ENCODE measurements at regions not wholly inside any gene's neighbourhood (a gene's known extent, or its start where the extent isn't known, plus 50 kb on each side); places are given as distances from the start of the nearest gene placed in this dataset.

- no peak for DNase-seq
Measured at GRCh38 chr3:16810593-16811367, 74.0 kb upstream of the PLCL2 start.

DNA sequence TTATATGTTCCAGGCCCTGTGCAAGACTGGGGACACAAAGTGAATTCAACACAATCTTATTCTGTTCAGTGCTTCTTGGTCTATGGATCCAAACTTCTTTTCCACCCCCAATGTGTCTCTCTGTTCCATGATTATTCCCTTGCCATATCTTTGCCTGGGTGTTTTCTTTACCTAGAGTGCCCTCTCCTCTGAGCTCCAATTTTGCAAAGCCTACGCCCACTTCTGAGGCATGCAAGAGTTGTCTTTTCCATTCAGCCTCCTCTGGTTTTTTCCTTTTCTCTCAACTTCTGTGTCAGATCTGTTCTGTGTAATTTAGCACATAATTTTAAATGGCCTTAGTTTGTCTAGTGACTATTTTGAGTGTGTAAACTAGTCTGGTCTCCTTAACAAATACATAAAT, 72.8 kb upstream of the PLCL2 start:
- DNase-seq = no peak

DNA sequence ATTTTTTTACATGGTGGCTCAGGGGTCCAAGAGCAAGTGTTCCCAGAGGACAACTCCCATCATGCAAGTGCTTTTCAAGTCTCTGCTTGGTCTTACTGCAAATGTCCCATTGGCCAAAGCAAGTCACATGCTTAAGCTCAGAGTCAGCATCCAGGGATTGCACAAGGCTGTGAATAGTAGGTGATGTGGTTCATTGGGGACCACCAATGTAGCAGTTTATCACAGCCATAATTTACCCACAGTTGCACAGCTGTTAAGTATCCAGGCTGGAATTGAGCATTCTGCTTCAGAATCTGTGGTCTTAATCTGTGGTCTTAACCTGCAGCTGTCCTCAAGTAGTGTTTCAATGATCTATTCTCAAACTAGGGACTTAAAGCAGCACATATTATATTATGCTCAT, 71.4 kb upstream of the PLCL2 start:
- DNase-seq = no peak

DNA sequence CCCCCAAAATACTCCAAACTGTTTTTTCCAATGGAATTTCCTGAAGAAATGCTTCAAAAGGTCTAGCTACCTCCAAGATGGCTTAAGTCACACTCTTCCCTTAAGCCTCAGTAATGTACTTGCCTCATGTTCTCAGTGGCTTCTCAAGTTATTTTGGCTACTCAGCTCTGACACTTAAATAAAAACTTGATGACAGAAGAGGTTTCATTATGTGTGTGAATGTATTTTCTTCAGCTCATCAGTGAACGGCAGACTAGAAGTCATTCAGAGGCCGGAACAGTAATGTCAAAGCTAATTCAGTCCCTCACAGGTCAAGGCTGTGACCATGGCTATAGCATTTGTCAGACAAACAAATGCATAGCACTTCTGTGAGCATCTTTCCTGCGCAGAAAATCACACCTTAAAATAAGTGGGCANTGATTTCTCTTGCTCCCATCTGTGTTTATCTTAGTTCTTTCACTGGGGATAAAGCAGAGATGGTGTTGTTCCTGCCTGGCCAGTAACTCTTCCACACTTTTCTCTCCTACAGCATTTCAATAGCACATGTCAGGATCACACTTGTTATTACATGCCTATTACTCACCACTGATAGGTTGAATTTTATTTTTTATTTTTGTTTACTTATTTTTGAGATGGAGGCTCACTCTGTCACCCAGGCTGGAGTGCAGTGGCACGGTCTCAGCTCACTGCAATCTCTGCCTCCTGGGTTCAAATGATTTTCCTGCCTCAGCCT, 68.5 kb upstream of the PLCL2 start:
- no peak for DNase-seq

DNA sequence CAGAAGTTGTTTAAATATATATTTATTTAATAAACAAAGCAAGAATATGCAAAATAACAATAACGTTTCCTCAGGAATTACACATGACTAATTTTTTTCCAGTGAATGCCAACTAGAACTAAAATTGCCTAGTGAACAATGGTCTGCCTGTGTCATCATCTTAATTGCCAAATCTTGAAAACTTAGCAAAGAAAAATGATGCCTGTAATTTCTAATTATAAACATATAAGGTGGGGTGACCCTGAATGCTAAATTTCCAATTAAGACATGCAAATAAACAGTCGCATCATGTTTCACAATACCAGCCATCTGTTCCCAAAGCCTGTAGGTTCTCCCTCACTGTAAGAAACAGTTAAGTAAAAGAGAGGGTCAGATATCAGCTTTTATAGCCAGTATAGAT, 67.6 kb upstream of the PLCL2 start:
- no peak for DNase-seq

- DNase-seq = no peak
Measured at GRCh38 chr3:16818194-16818593, 66.6 kb upstream of the PLCL2 start.

GRCh38 chr3:16818945-16819344, 65.8 kb upstream of the PLCL2 start:
- DNase-seq = no peak

DNA sequence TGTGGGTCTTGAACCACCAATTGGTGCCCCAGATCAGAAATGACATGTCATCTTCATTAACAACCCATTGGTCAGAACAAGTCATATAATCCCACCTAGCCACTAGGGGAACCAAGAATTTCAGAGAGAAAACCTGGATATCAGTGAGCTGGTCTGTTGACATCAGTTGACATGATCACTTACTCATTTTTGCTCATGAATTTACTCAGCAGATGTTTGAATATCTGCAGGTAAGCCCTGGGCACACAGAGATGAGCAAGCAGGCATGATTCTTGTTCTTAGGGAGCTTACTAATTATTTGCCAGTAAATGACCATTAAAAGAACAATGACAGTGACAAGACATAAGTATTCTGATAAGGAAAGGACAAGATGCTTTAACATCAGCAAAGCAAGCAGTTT, 64.3 kb upstream of the PLCL2 start:
- DNase-seq = no peak

DNA sequence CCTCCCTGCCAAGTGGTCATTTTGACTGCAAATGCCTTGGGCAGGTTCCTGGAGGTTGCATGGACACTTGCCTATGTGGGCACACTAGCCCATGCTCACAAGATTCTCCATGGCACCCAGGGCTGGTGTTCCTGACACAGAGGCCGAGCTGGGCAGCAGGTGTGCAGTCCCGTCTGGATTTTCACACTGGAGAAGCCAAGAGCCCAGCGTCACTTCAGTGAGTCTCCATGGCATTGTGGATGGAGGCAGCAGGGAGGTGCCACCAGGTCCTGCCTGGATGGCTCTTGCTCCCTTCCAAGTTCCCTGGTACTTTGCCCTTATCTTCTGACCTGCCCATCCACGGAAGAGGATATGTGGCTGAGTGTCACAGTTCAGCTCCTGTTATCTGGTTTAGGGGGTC, 63.7 kb upstream of the PLCL2 start:
- no peak for DNase-seq

GRCh38 chr3:16824081-16824696, 60.6 kb upstream of the PLCL2 start:
- DNase-seq = no peak

DNA sequence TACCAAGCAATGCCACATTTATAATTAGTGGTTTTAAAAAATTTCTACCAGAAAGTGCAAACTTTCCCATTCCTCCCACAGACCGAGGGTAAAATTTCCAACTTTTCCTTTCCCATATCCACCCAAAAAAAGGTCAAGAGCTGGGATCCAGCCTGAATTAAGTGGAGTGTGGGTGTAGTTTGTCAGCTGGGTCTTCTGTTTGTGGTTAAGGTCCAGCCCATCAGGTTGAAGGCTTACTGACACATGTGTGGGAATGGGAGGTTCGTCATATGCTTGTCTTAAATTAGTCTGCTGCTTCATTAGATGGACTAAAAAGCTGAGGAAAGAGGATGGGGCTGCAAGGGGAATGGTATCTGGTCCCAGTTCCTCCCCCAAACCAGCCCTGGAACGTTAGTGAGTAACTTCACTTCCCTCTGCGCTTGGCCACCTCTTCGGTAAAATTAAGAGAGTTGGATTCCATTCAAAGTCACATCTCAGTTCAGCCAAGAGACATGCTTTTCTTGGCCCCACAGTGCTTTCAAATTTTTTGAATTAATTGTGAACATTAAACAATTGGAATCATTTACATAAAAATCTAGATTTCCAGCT, 59.0 kb upstream of the PLCL2 start:
- no peak for DNase-seq

GRCh38 chr3:16828815-16829214, 55.9 kb upstream of the PLCL2 start:
- DNase-seq = peak; percentile 79

GRCh38 chr3:16831846-16832245, 52.9 kb upstream of the PLCL2 start:
- DNase-seq = no peak

- DNase-seq = no peak
Measured at GRCh38 chr3:16834214-16834613, 50.5 kb upstream of the PLCL2 start.

DNA sequence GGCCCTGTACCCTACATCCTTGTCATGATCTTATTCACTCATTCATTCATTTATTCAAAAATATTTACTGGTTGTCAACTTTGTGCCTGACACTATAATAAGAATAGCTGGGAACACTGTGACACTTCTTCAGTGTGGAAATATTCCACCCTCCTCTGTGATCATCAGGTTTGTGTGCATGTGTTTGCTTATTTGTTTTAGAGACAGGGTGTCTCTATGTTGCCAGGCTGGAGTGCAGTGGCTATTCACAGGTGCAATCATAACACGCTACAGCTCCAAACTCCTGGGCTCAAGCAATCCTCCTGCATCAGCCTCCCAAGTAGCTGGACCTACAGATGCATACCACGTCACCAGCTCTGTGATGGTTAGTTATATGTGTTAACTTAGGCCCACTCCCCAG, 50.0 kb upstream of the PLCL2 start:
- no peak for DNase-seq
